KG1 (cell line): ENCODE measurements at regions not wholly inside any gene's neighbourhood (a gene's known extent, or its start where the extent isn't known, plus 50 kb on each side); places are given as distances from the start of the nearest gene placed in this dataset.
"Not testable (repeated sequence)": the region's sequence is repeated elsewhere in the genome, so short reads cannot be mapped to it uniquely, and the experiment has no call there.

Experiments
- DNase-seq: peaks from one replicate; lab custom pipeline; 2025; lab: John Stamatoyannopoulos, UW

GRCh38 chr5:1985781-1986180 lies 103.1 kb upstream of the IRX4 start:
- no peak for DNase-seq

- no peak for DNase-seq
Measured at GRCh38 chr5:1983919-1984695, 101.4 kb upstream of the IRX4 start.

GRCh38 chr5:1983401-1983800 lies 100.7 kb upstream of the IRX4 start:
- no peak for DNase-seq

- DNase-seq: not testable (repeated sequence)
Measured at GRCh38 chr5:1982561-1982960, 99.8 kb upstream of the IRX4 start.

- DNase-seq: no peak
Measured at GRCh38 chr5:1975898-1976765, 93.4 kb upstream of the IRX4 start.

GRCh38 chr5:1975406-1975715 lies 92.6 kb upstream of the IRX4 start:
- DNase-seq: no peak

GRCh38 chr5:1974501-1975405 lies 92.0 kb upstream of the IRX4 start:
- DNase-seq: no peak

- no peak for DNase-seq
Measured at GRCh38 chr5:1974081-1974480, 91.4 kb upstream of the IRX4 start.

- DNase-seq: no peak
Measured at GRCh38 chr5:1973391-1974013, 90.8 kb upstream of the IRX4 start.

- DNase-seq: no peak
Measured at GRCh38 chr5:1971944-1972343, 89.2 kb upstream of the IRX4 start.

- DNase-seq: no peak
Measured at GRCh38 chr5:1967736-1968135, 85.0 kb upstream of the IRX4 start.

- DNase-seq: no peak
Measured at GRCh38 chr5:1966461-1966860, 83.7 kb upstream of the IRX4 start.

GRCh38 chr5:1965925-1966324 lies 83.2 kb upstream of the IRX4 start:
- no peak for DNase-seq

GRCh38 chr5:1963941-1964451 lies 81.3 kb upstream of the IRX4 start:
- DNase-seq: no peak

GRCh38 chr5:1963358-1963757 lies 80.6 kb upstream of the IRX4 start:
- no peak for DNase-seq

- DNase-seq: no peak
Measured at GRCh38 chr5:1962619-1963355, 80.1 kb upstream of the IRX4 start.

- no peak for DNase-seq
Measured at GRCh38 chr5:1961952-1962595, 79.3 kb upstream of the IRX4 start.

- no peak for DNase-seq
Measured at GRCh38 chr5:1961304-1961946, 78.7 kb upstream of the IRX4 start.

GRCh38 chr5:1960595-1961303 lies 78.0 kb upstream of the IRX4 start:
- DNase-seq: no peak
